IPS-18c (cell line): ENCODE measurements at regions not wholly inside any gene's neighbourhood (a gene's known extent, or its start where the extent isn't known, plus 50 kb on each side); places are given as distances from the start of the nearest gene placed in this dataset.
A peak's percentile ranks its signal among the peaks of the same experiment; 100 is the strongest.

Source experiments
- H3K4me3 ChIP-seq: 2 replicates; pipeline ENCODE4 v1.7.0; 2013; ENCODE audit warnings: low read depth, mild to moderate bottlenecking, low read length, moderate library complexity; ENCODE audit not compliant: insufficient read depth
- H3K9me3 ChIP-seq: one replicate; pipeline ENCODE4 v1.6.1; 2013; ENCODE audit warnings: mild to moderate bottlenecking, low read length, moderate library complexity; ENCODE audit not compliant: control insufficient read depth, insufficient read depth

DNA sequence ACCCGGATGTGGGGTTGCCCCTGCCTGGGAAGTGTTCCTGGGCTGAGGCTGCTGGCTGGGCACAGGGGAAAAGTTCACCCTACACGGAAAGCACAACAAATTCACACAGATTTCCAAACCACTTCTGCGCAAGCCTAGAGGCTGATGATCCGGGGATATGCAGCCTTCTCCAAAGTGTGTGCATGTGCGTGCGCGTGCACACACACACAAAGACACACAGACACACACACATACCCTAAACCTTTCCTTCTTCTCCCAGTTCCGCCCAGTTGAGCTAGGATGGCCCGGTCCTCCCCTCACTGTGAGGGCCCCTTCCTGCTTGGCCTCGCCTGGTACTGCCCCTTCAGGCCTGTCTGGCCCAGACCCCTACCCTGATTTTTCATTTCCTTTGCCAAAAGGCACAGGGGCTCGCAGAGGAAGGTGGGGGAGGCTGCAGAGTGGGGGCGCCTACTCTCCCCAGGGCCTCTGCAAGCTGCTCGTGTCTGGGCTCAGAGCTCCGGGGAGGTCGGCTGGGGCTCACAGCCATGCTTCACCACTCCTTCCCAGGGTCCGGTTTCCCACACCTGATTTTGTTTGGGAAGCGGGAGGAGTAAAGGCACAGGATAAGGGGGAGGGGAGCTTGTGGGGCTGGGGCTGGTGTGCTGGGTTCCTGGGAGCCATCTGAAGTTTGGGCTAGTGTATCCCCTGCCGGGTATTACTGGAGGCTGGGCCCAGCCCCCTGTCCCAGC, 144.7 kb downstream of the ENGASE start:
- Histone ChIP-seq H3K9me3 (no peaks in the 10 kb centered on the region), H3K4me3 (no peak overlapping the region)

DNA sequence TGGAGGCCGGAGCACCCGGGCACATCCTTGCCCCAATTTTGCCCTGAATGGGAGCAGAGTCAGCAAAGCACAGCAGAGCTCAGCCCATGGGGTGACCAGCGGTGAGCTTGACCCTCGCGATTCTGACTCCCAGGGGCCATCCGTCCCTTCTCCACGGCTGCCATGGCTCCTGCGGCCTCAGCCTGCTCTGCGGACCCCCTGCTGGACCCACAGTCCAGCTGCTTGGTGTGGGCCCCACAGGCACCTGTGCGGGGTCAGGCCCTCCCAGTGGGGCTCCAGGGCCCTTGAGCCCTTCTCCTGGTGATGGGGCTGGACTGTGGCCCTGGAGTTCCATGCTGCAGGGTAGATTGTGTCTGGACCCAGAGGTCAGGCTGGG, 144.2 kb downstream of the ENGASE start:
- H3K9me3 ChIP-seq: no peaks in the 10 kb centered on the region

DNA sequence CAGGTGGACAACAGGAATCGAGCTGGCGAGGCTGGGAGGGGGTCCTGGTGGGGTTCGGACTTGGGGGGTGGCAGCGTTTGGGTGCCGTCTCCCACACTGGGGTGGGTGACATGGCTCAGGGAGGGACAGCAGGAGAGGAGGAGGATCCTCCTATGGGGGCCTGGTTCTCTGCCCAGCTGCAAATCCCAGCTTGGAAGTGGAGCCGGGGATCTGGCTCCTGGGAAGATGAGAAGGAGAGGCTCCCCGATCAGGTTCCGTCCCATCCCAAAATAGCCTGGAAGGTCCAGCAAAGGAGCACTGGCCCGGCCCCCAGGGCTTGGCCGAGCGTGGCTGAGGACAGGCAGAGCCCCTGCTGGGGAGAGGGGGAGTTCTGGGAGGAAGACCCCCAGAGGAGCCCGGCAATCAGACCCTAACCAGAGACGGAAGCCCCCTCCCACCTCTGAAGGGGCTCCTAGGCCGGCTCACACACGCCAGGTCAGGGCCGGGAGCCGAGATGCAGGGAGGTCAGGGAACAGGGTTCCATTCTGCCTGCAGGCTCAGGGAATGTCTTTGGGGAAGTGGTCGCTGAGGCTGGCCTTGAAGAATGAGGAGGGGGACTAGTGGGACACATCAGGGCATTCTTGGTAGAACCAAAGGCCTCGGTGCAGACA, 143.7 kb downstream of the ENGASE start:
- Histone ChIP-seq H3K9me3 (peaks cover under 1% of the 10 kb centered on the region), H3K4me3 (no peak overlapping the region)

More for the DNA sequence above, 144.2 kb downstream of the ENGASE start:
- H3K4me3 ChIP-seq: no peak overlapping the region

DNA sequence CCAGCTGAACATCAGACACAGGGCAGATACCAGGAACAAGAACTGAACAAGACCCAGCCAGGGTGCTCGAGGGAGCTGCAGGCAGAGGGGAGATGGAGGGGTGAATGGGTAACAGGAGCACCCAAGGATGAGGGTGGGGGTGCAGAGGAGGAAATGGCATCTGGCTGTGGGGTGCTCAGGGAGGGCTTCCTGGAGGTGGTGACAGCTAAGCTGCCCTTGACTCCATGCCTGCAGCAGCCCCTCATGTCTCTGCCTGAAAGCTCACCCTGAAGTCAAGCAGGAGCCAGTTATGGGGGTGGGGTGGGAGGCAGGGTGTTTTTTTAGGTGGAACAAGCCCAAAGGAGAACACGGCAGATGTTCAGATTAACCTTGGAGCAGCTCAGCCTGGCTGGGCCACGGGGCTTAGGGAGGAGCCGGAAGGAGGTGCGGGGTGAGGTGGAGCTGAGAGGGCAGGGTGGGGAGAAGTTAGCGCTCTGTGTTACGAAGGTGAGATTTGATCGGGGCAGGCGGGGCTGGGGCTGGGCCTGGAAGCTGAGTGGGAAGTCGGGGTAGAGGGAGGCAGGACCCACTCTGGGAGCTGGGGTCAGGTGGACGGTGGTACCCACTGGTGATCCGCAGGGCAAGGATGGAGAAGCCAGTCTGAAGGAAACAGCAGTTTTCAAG, 143.0 kb downstream of the ENGASE start:
- peaks cover 3% of the 10 kb centered on the region for H3K9me3 ChIP-seq
- H3K4me3 ChIP-seq: no peak overlapping the region

DNA sequence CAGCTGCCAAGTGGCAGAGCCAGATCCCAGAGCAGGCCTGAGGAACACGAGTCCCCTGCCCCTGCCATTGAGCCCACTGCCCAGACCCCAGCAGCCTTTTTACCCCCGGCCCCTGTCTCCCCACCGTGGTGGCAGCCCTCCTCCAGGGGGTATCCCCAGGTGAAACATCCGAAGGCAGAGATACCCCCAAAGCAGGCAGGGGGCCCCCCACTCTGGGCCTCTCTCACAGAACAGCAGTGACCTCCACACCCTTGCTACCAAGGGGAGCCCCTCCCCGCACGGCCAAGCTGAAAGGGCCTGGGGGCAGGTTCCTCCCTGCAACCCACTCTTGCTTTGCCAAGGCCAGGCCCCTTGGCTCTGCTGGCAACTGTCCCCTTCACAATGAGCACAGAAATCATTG, 142.2 kb downstream of the ENGASE start:
- Histone ChIP-seq H3K9me3 (peaks cover 3% of the 10 kb centered on the region), H3K4me3 (no peak overlapping the region)

DNA sequence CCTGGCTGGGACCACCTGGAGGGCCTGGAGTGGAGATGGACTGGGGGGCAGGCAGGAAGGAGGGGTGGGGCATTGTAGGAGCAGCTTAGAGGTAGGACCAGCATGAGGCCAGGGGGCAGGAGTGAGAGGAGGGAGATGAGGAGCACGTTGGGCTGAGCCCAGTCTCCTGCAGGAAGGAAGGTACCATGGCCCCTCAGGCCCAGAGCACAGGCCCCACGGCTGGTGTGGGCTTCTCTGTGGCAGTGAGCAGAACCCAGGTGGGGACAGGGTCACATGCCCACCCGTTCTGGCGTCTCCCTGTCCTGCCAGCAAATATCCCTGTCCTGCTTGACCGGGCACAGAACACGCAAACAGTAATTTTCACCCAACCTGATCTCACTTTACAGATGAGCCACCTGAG, 141.8 kb downstream of the ENGASE start:
- H3K4me3 ChIP-seq: no peak overlapping the region

DNA sequence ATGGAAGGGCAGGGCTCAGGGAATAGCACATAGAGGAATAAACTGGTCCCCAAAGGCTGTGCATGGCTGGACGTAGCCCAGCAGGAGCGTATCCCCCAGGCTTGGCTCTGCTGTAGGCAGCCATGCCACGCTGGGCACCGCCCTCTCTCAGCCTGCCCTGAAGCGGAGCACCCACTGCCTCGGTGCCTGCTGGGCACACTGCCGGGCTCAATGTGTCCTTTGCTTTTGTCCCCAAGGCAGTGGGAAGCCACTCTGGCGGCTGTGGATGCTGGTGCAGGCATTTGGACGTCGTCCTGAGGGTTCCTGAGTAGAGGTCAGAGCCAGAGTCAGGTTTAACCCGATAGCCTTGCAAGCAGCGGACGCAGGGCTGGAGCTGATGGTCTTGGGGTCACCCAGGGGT, 141.0 kb downstream of the ENGASE start:
- Histone ChIP-seq H3K9me3 (peaks cover 3% of the 10 kb centered on the region), H3K4me3 (no peak overlapping the region)

More for the DNA sequence above, 141.8 kb downstream of the ENGASE start:
- H3K9me3 ChIP-seq: peaks cover 3% of the 10 kb centered on the region

DNA sequence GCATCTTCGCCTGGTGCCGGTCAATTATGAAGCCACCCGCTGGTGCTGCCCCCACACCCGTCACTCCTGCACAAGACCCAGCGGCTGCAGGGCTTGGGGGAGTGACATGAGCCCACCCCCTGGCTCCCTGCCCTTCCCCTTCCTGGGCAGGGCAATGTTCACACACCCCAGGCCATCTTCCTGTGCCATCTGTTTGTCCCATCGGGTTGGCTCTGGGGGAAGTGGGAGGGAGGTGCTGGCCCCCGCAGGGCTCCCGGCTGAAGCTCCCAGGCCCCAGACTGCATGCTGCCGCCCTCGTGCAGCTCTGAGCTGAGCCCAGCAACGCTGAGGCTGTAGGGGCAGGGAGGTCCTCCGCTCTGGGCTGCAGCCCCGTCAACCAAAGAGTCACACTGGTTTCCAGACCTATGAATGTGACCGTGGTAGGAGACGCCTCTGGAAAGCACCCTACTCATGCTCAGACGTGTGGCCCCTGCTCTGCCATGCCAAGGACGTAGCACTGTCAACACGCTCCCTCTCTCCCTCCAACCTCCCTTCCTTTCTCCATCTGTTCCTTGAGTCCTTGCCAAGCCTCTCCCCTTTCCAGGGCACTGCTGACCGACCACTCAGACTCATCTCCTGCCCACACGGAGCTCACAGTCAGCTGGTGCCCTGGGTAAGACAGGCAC, 140.4 kb downstream of the ENGASE start:
- Histone ChIP-seq H3K4me3 (no peak overlapping the region), H3K9me3 (peaks cover 3% of the 10 kb centered on the region)

DNA sequence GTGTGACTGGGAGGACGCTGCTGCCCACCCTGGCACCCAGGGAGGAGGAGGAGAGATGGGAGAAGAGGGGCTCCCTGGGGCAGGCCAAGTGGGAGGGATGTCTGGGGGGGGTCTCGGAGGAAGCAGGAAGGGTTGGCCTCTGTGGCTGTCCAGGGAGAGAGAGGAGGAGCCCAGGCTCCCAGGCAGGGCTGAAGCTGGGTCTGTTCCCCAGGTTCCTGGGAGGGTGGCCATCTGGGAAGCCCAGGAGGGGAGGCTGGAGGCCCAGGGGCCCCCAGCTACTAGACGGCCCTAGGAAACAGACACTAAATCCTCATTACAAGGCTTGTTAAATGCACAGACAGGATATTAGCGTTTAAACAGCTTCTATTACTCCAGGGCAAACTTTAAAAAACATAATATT, 139.8 kb downstream of the ENGASE start:
- no peak overlapping the region for H3K4me3 ChIP-seq

DNA sequence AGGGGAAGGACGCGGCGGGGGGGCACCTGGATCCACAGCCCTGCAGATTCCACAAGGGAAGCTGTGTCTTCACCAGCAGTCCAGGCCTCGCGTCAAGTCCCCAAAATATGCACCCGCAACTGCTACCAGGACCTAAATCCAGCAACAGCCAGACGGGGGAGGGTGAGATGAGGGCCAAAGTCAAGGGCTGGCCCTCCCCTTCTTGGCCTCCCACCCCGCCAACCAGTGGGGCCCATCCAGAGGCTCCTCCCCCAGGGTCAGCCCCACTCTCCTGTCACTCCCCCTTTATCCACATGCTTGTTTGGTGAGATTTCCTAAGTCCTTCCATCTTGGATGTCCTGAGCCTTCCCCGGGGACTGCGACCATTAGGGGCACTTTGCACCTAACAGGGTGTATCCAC, 138.7 kb downstream of the ENGASE start:
- H3K9me3 ChIP-seq: peaks cover 3% of the 10 kb centered on the region

More for the DNA sequence above, 139.8 kb downstream of the ENGASE start:
- H3K9me3 ChIP-seq: peaks cover 3% of the 10 kb centered on the region

DNA sequence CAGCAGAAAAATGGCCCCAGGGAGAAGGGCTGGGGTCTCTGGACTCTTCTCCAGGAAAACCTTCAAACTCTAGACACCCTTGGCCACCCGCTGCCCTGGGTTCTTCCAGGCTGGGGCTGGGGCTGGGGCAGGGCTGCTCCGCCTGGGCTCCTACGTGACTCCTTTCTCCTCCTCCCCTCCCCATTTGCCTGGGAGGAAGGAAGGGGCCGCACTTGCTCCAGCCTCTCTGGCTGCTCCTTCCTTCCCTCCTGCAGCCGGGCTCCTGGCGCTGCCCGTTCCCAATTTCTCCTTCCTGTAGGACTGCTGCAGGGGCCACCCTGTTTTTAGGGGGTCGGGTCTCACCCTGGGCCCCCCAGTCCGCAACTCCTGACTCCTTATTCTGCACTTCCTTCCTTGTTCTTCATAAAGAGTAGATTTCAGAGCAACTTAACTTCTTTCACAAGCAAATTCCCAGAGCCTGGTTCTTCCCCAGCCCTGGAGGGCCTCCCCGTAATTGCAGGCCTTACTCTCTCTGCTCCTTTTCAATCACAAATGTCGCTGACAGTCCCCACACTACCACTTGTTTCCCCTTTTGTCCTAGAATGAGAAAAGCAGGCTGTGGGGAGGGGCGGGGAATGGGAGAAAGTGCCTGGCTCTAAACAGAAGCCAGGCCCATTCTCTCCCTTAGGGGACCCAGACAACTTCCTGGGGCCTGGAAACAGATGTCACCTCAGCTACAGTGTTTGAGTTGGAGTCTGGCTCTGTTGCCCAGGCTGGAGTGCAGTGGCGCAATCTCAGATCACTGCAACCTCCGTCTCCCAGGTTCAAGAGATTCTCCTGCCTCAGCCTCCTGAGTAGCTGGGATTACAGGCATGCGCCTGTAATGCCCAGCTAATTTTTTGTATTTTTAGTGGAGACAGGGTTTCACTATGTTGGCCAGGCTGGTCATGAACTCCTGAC, 137.8 kb downstream of the ENGASE start:
- peaks cover 3% of the 10 kb centered on the region for H3K9me3 ChIP-seq
- H3K4me3 ChIP-seq: peak overlapping the region; percentile 15; the same call in 1 of the 2 replicates

More for the DNA sequence above, 138.7 kb downstream of the ENGASE start:
- H3K4me3 ChIP-seq: no peak overlapping the region

DNA sequence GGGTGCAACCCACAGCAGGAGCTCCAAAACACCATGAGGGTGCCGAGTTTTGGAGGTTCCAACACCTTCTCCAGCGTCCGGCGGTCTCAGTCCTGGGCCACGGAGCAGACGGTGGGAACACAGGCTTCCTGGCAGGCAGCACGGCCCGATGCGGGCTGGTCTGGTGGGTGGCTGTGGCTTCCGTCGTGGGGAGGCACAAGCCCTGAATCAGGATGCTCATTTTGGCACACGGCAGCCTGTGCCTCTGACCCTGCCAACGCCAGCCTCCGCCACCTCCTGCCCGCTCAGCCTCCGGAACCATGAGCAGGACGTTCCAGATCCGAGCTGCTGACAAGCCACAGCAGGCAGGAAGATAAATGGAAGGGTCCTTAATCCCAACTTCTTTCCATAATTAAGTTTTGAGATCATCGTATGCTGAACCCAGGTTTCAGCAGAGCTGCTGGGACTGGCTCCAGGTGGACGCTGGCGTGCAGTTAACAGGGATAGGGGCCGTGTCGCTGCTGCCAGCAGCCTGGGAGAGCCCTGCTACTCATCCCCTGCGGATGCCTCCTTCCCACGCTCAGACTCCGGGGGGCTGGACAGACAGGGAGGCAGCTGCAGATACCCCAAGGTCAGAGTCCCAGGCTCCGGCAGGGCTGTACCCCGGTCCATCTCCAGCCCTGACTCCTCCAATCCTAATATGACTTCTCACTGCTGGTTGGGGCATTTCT, 136.6 kb downstream of the ENGASE start:
- H3K4me3 ChIP-seq: no peak overlapping the region
- H3K9me3 ChIP-seq: peaks cover 3% of the 10 kb centered on the region

DNA sequence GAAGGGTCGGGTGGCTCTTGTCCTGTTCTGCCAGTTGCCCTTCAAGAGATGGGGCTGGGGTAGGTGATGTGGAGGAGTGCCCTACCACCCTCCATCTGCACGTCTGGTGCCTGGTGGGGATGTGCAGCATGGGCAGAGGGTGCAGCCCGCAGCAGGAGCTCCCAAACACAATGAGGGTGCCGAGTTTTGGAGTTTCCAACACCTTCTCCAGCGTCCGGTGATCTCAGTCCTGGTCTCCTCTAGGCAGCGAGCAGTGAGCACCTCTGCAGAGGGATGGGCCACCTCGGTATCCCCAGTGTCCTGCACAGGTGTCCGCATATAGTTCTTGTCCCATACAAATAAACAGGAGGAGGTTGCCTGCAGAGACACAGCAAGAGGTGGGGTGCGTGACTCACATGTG, 136.0 kb downstream of the ENGASE start:
- Histone ChIP-seq H3K4me3 (no peak overlapping the region), H3K9me3 (peaks cover 3% of the 10 kb centered on the region)

DNA sequence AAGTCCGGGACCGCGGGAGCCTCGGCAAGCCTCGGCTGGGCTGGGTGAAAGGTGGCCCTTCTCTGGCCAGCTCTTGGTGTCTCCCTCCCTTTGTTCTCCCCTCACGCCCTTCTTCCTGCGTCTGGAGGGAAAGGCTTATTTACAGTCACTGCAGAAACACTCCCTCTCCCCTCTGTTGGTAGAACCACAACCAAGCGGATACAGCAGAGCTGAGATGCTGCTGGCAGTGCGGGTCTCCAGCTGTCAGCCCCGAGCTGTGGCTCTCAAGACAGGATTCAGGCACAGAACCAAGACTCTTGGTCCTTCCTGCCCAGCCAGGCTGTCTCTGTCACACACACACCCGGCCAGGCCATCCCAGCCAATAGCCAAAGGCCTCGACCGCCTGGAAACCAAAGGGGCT, 133.3 kb downstream of the ENGASE start:
- Histone ChIP-seq H3K9me3 (no peaks in the 10 kb centered on the region), H3K4me3 (no peak overlapping the region)

DNA sequence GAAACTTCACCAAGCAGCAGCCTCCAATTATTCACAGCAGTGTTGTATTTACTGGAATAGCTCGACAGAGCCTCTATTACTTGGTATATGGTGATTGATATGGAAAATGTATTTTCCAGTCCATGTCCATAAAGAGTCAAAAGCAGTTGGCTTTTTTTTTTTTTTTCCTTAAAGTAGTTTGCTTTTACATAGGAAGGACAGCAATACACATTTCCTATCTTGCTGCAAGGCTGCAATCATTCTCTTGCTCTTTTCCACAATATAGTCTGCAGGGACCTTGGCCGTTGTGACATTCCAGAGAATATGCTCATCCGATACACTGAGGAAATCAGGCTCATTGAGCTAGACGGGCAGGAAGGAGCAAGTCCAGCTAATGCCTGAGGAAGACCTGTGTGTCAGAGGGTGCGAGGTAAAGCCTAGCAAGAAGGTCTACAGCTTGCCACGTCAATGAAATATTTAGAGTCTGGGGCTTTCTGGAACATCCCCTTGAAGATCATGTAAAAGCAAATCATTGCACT, 131.1 kb downstream of the ENGASE start:
- H3K4me3 ChIP-seq: no peak overlapping the region
- H3K9me3 ChIP-seq: no peaks in the 10 kb centered on the region

DNA sequence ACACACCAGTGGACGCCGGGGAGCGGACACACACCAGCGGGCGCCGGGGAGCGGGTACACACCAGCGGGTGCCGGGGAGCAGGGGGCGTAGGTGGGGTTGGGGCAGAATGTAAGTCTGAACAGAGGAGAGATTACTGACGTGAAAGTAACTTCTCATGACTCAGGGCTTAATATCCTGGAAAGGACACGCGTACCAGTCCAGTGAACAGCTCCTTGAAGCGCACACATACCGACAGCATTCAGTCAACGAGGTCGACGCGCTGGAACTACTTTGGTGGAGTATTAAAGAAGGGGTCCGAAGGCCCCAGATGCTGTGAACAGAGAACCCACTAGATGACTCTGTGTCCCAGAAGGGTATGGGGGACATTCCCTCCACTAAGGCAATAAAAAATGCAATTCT, 129.6 kb downstream of the ENGASE start:
- H3K4me3 ChIP-seq: no peak overlapping the region
- no peaks in the 10 kb centered on the region for H3K9me3 ChIP-seq
